Ishikawa (cell line): ENCODE measurements at regions not wholly inside any gene's neighbourhood (a gene's known extent, or its start where the extent isn't known, plus 50 kb on each side); places are given as distances from the start of the nearest gene placed in this dataset.

Experiments
- CEBPB ChIP-seq: IDR thresholded peaks from 2 replicates; pipeline ENCODE4 v1.6.1; 2012
- CREB1 ChIP-seq: IDR thresholded peaks from 2 replicates; pipeline ENCODE4 v1.6.1; 2012; ENCODE audit warnings: low read depth
- EP300 ChIP-seq: IDR thresholded peaks from 2 replicates; pipeline ENCODE4 v1.6.1; 2012; ENCODE audit warnings: borderline replicate concordance
- MAX ChIP-seq: IDR thresholded peaks from 2 replicates; pipeline ENCODE4 v1.6.1; 2012
- RAD21 ChIP-seq: IDR thresholded peaks from 2 replicates; pipeline ENCODE4 v1.6.1; 2012; ENCODE audit warnings: low read depth
- REST ChIP-seq: IDR thresholded peaks from 2 replicates; pipeline ENCODE4 v1.6.1; 2012; ENCODE audit warnings: low read depth, mild to moderate bottlenecking
- TAF1 ChIP-seq: IDR thresholded peaks from 2 replicates; pipeline ENCODE4 v1.6.1; 2012; ENCODE audit warnings: low read depth, mild to moderate bottlenecking
- TCF12 ChIP-seq: IDR thresholded peaks from 2 replicates; pipeline ENCODE4 v1.6.1; 2012; ENCODE audit warnings: low read depth
- TEAD4 ChIP-seq: IDR thresholded peaks from 2 replicates; pipeline ENCODE4 v1.6.1; 2012
- YY1 ChIP-seq: IDR thresholded peaks from 2 replicates; pipeline ENCODE4 v1.6.1; 2012; ENCODE audit warnings: low read depth

GRCh38 chr3:30097022-30097650 is 509.3 kb upstream of the TGFBR2 start:
- TF ChIP-seq RAD21: no peak
- no peak for TF ChIP-seq REST
- no peak for TF ChIP-seq CREB1
- TF ChIP-seq EP300: no peak
- TF ChIP-seq CEBPB: no peak
- TF ChIP-seq TAF1: no peak
- TF ChIP-seq TCF12: no peak
- no peak for TF ChIP-seq YY1
- TF ChIP-seq TEAD4: no peak
- TF ChIP-seq MAX: no peak
